GM13976 (cell line): ENCODE measurements at regions not wholly inside any gene's neighbourhood (a gene's known extent, or its start where the extent isn't known, plus 50 kb on each side); places are given as distances from the start of the nearest gene placed in this dataset.
"Not testable (repeated sequence)": the region's sequence is repeated elsewhere in the genome, so short reads cannot be mapped to it uniquely, and the experiment has no call there.

Experiments
- DNase-seq: peaks from one replicate; pipeline ENCODE4 v3.0.0; 2012; ENCODE audit warnings: low spot score
- in situ Hi-C: fragments of 300-500 bp; cut with MboI; formaldehyde crosslinking; loops from one replicate; pipeline ENCODE4 v1.12.0; 2022; ENCODE audit warnings: low sequenced_read_pairs, mixed read lengths, inconsistent platforms; ENCODE audit not compliant: unreplicated experiment
- TF ChIP-seq, protein P1 (sequence below): IDR thresholded peaks from 2 replicates; pipeline ENCODE4 v1.5.1; 2012; ENCODE audit warnings: borderline replicate concordance, mild to moderate bottlenecking; ENCODE audit not compliant: insufficient read depth; ENCODE audit errors: extremely low read depth, missing control alignments, control extremely low read depth

DNA sequence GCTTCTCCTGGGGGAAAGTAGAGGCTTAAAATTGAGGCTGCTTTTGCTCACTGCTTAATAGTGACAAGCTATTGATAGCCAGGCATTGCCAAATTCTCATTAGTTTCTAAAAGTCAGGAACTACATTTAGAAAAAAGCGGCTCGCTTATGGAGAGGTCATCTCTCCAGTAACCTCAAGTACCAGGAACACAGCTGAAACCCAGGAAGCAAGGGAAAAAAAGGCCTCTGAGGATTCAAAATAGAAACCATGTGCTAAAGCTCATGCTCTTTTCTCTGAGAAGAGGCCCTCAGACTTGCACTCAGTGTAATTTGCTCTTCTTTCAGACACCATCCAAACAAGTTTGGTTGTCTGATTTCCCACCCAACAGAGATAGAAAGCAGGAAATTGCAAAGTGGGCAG lies 261.4 kb upstream of the USP25 start:
- no peak for DNase-seq
- in situ Hi-C loops, result no loop called here

DNA sequence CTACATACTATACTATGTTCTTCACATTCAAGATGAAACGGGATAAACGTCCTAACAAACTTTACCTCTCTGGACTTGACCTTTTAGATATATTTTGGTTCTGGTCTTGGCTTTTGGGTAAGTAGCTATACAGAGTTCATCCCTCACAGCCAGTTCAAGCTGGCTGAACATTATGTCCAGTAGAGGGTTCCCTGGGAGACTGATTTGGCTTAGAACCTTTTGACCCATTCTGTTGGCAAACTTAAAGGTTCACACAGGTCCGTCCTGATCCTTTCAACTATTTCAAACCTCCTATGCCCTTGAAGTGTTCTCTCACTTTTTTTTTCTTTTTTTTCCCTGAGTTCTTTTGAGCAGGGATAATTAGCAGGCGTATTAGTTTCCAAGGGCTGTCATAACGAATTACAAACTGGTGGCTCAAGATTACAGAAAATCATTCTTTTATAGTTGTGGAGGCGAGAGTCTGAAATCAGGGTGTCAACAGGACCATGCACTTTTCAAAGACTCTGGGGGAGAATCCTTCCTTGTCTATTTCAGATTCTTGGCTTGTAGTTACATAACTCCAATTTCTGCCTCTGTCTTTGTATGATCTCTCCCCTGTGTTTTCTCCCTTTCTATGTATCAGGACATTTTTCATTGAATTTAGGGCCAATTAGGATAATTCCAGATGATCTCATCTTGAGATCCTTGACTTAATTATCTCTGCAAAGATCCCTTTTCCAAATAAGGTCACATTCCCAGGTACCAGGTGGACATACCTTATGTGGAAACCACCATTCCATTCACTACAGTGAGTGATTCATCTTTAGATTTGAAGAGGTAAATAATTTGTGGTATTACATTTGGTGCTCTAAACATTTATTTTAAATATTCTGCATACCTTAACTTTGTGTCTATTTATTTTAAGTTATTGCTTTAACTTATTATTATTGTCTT lies 257.4 kb upstream of the USP25 start:
- TF ChIP-seq, protein P1, sequence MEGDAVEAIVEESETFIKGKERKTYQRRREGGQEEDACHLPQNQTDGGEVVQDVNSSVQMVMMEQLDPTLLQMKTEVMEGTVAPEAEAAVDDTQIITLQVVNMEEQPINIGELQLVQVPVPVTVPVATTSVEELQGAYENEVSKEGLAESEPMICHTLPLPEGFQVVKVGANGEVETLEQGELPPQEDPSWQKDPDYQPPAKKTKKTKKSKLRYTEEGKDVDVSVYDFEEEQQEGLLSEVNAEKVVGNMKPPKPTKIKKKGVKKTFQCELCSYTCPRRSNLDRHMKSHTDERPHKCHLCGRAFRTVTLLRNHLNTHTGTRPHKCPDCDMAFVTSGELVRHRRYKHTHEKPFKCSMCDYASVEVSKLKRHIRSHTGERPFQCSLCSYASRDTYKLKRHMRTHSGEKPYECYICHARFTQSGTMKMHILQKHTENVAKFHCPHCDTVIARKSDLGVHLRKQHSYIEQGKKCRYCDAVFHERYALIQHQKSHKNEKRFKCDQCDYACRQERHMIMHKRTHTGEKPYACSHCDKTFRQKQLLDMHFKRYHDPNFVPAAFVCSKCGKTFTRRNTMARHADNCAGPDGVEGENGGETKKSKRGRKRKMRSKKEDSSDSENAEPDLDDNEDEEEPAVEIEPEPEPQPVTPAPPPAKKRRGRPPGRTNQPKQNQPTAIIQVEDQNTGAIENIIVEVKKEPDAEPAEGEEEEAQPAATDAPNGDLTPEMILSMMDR, result no peak
- in situ Hi-C loops, result no loop called here
- DNase-seq, result no peak

More for the DNA sequence above, 261.4 kb upstream of the USP25 start:
- TF ChIP-seq, protein P1, result no peak

DNA sequence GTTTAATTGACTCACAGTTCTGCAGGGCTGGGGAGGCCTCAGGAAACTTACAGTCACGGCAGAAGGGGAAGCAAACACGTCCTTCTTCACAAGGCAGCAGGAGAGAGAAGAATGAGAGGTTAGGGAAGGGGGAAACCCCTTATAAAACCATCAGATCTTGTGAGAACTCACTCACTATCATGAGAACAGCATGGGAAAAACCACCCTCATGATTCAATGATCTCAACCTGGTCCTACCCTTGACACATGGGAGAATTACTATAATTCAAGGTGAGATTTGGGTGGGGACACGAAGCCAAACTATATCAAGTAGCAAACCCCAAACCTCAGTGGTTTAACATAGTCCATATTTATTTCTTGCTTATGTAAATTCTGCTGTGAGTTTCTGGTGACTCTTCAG lies 252.0 kb upstream of the USP25 start:
- DNase-seq, result not testable (repeated sequence)

DNA sequence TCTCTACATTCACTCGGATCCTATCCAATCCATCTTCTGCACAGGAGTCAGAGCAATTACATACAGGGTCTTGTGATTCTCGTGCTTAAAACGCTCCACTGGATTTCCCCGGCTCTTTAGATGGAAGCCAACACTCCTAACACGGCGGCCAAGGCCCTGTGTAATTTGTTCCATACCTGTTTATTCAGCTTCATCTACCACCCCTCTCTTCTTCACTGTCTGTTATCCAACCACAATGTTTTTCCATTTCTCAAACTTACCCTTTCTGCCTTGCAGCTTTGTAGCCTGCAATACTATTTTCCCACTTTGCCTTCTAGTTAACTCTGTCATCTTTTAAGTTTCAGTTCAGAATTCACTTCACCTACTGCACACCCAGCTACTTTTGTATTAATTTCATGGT lies 249.6 kb upstream of the USP25 start:
- DNase-seq, result no peak
- in situ Hi-C loops, result loop anchor here (10.0 to 25.0 kb wide), 2 partner anchors 605 to 1068 kb away; no protein-coding TSS in a partner anchor
- TF ChIP-seq, protein P1, result no peak

More for the DNA sequence above, 252.0 kb upstream of the USP25 start:
- in situ Hi-C loops, result loop anchor here (25.0 kb wide), 1 partner anchor 1065 kb away; no protein-coding TSS in a partner anchor

DNA sequence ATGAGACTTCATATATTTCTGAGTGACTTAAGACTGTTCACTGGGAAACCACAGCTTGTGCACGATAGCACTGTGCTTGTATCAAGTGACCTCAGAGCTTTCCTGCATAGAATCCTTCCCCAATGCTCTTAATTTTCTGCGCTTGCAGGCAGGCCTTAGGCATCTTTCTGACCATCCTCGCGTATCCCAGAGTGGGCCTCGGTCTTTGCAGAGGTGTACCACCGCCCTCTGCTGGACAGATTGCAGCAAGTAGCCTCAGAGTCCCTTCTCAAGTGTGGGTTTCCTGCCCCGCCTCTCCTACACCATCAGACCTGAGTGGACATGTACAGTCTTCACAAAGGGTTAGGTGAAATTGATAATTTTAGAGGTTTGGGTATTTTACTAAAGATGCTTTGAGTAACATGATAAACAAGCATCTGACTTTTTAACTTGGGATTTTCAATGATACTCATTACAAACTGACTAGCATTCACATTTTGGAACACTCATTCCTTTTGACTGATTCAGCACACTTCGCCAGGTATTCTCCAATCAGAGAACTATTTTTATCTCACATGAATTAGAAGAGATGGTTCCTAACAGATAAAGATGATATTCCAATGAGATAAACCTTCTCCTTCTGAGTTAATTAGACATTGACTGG lies 246.5 kb upstream of the USP25 start:
- peak; percentile 55 for DNase-seq
- TF ChIP-seq, protein P1, result peak; percentile 81
- in situ Hi-C loops, result loop anchor here (10.0 to 25.0 kb wide), 2 partner anchors 608 to 1071 kb away; no protein-coding TSS in a partner anchor

DNA sequence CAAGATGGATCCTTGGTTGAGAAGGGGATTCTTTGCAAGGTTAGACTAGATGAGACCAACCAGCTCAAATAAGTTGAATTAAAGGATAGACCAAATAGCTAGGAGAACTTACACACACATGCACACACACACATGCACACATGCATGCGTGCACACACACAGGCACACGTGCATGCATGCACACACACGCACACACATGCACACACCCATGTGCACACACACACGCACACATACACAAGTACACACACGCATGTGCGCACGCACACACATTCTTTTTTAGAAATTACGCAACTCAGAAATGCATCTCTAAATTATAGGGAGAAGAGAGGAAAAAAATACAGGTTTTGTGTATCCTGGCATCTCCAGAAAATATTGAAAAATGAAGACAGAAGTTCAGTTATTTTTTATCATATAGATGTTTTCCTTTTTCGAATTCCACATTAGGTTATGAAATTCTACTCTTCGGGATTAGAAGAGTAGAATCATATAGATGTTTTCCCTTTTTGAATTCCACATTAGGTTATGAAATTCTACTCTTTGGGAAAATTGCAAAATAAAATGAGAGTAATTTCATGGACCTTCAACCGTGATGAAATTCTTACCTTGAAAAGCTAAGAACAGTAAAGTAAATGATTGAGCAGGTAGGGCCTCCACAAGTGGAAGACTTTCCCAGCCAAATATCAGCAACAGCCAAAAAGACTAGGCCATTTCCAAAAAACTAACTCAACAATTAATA lies 243.2 kb upstream of the USP25 start:
- TF ChIP-seq, protein P1, result no peak
- no peak for DNase-seq
- in situ Hi-C loops, result loop anchor here (10.0 to 25.0 kb wide), 2 partner anchors 612 to 1074 kb away; no protein-coding TSS in a partner anchor
